SH-SY5Y (cell line): ENCODE measurements at regions not wholly inside any gene's neighbourhood (a gene's known extent, or its start where the extent isn't known, plus 50 kb on each side); places are given as distances from the start of the nearest gene placed in this dataset.

Source experiments
- GATA2 ChIP-seq: IDR thresholded peaks from 2 replicates; pipeline ENCODE4 v1.6.1; 2011; ENCODE audit warnings: mild to moderate bottlenecking, low read depth, low read length
- GATA3 ChIP-seq: IDR thresholded peaks from 2 replicates; pipeline ENCODE4 v1.6.1; 2011; ENCODE audit warnings: low read depth, mild to moderate bottlenecking, low read length, moderate library complexity

DNA sequence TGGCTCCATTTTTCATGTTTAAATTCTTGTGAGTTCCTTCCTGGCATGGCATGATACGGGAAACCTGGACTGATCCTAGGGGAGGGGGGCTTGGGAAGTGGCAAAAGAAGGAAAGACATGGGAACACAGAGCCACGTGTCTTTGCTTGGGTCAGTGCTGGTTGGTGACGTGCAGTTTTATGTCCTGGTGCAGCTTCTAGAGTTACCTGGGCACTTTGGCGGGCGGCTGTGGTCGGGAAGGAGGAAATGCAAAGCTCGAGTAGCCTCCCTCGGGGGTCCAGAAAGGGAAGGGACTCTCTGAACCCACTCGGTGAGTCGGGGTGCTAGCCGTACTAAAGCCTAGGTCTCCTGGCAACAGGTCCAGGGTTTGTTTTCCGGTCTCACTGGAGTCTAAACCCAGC is 94.6 kb downstream of the APOB start:
- TF ChIP-seq GATA2 (no peak), GATA3 (no peak)

DNA sequence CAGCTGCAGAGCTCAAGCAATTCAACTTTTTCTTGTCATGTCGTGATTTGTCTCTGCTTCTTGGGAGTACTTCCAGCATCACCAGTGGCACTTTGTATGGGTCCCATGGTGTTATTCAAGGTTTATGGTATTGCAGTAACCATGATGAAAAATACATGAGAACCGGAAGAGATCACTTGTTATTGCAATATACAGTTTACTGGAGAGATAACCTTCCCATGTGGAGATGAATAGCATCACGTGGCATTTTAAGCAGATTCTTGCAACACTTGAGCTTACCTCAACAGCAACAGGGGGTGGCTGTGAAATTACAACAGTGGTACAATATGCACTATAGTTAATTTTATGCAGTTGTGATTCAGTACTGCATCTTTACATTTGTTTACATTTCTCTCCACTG is 97.4 kb downstream of the APOB start:
- TF ChIP-seq GATA3 (no peak), GATA2 (no peak)

DNA sequence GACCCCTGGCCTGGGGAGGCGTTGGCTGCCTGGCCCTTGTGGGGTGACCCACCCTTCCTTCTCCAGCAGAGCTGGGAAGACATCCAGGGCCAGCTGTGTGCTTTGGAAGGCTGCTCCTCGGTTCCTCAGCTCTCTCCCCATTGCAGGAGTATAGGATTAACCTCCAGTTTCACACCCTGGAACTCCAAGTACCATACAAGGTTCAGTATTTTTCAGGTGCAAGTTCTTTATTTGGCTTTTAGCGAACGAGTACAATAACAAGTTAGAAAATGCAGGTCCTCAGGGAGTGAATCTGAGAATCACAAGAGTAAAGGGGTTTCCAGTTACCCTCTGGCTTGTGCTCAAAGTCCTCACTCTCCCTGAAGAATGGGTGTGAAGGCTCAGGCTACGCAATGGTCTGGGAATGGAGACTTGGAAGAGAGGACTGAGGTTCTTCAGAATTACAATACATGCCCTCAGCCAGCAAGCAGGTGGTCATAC is 101.2 kb downstream of the APOB start:
- TF ChIP-seq GATA2 = no peak
- TF ChIP-seq GATA3 = no peak

- no peak for TF ChIP-seq GATA3
- TF ChIP-seq GATA2 = no peak
Measured at GRCh38 chr2:20940856-20941255, 103.0 kb downstream of the APOB start.

GRCh38 chr2:20939931-20940795 is 103.7 kb downstream of the APOB start:
- no peak for TF ChIP-seq GATA3

DNA sequence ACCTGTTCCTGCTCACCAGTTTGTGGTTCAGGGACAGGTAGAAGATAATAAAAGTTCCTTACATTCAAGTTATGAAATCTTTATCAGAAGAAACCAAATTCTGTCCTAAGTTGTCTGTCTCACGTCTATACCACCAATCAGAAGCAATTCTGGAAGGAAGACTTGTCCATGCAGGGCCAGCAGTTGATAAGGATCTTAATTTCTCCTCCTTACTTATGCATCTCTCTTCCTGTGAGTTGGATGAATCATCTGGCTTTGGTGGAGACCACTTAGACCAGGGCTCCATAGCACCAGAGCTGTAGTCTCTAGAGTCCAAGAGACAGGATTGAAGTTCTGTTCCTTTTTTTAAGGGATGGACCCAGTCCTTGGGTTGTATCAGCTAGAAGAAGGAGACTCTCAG is 106.5 kb downstream of the APOB start:
- TF ChIP-seq GATA2 (no peak), GATA3 (no peak)

GRCh38 chr2:20935168-20935775 is 108.6 kb downstream of the APOB start:
- no peak for TF ChIP-seq GATA2
- TF ChIP-seq GATA3 = no peak

- no peak for TF ChIP-seq GATA2
- TF ChIP-seq GATA3 = no peak
Measured at GRCh38 chr2:20934236-20934635, 109.6 kb downstream of the APOB start.

DNA sequence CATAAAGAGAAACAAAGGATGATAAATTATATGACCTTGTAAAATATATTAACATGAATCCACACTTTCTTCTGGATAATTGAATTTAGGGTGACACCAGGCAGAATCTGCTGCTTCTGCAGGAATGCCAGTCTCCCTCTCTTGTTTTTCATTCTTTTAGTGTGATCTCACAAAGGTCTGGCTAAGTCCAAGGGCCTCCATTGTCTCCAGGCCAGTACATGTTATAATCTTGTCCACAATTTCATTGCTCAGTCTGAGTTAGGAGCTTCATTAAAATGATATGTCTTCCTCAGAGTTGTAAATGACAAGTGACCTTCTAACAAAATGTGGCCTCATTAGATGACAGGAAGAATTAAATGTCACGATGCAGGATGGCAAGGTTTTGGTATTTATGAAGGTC is 110.2 kb downstream of the APOB start:
- TF ChIP-seq GATA3 (no peak), GATA2 (no peak)

- TF ChIP-seq GATA2 = no peak
- TF ChIP-seq GATA3 = no peak
Measured at GRCh38 chr2:20931346-20931745, 108.4 kb upstream of the LDAH start.

- TF ChIP-seq GATA3 = no peak
Measured at GRCh38 chr2:20930928-20931327, 108.0 kb upstream of the LDAH start.

- no peak for TF ChIP-seq GATA3
- no peak for TF ChIP-seq GATA2
Measured at GRCh38 chr2:20929721-20930120, 106.8 kb upstream of the LDAH start.

DNA sequence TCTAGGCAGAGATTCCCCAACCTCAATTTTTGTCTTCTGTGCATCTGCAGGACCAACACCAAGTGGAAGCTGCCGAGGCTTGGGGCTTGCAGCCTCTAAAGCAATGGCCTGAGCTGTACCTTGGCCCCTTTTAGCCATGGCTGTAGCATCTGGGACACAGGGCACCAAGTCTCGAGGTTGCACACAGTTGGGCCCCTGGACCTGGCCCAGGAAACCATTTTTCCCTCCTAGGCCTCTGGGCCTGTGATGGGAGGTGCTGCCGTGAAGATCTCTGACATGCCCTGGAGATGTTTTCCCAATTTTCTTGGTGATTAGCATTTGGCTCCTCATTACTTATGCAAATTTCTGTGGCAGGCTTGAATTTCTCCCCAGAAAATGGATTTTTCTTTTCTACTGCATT is 105.7 kb upstream of the LDAH start:
- no peak for TF ChIP-seq GATA2
- TF ChIP-seq GATA3 = no peak

- TF ChIP-seq GATA3 = no peak
- TF ChIP-seq GATA2 = no peak
Measured at GRCh38 chr2:20925265-20925889, 102.5 kb upstream of the LDAH start.

GRCh38 chr2:20919297-20919800 is 96.4 kb upstream of the LDAH start:
- TF ChIP-seq GATA2 (no peak), GATA3 (no peak)
